ENCODE measurements at regions not wholly inside any gene's neighbourhood (a gene's known extent, or its start where the extent isn't known, plus 50 kb on each side); places are given as distances from the start of the nearest gene placed in this dataset.

GRCh38 chr2:67346718-67347407 lies 50.3 kb upstream of the ETAA1 start:
- Histone ChIP-seq H3K18ac (ENCODE audit: insufficient read length, low read depth, low read length) (no peak overlapping the region), H2BK15ac (ENCODE audit: low read depth, low read length) (no peak overlapping the region), H3K23me2 (ENCODE audit: insufficient read length, low read depth, low read length, poor library complexity, severe bottlenecking) (no peaks in the 10 kb centered on the region), H2BK5ac (ENCODE audit: insufficient read length, low read length) (no peak overlapping the region), H3K4me1 (ENCODE audit: insufficient read depth, low read length) (no peaks in the 10 kb centered on the region), H3K4ac (ENCODE audit: low read depth, low read length) (no peak overlapping the region), H3K14ac (ENCODE audit: insufficient read depth, low read length) (no peak overlapping the region), H3T11ph (ENCODE audit: low read length) (no peak overlapping the region), H3K4me2 (ENCODE audit: insufficient read depth, insufficient read length, low read length) (no peak overlapping the region), H2BK20ac (ENCODE audit: low read depth, low read length, poor library complexity, severe bottlenecking) (no peak overlapping the region), H3K27me3 (ENCODE audit: insufficient read depth, low read length) (no peaks in the 10 kb centered on the region), H4K5ac (ENCODE audit: insufficient read length, low read depth, low read length) (no peak overlapping the region), H3K79me2 (ENCODE audit: insufficient read depth, low read length) (no peaks in the 10 kb centered on the region), H3K56ac (ENCODE audit: insufficient read length, low read depth, low read length) (no peak overlapping the region), H4K8ac (replicated peaks; ENCODE audit: insufficient read length, low read depth, low read length) (no peak overlapping the region), H3K9ac (ENCODE audit: extremely low read depth, insufficient read length, low read length) (no peak overlapping the region), H3K27ac (ENCODE audit: insufficient read length, low read depth, low read length) (no peak overlapping the region), H2AFZ (ENCODE audit: low read length) (no peak overlapping the region), H2BK12ac (ENCODE audit: insufficient read length, low read depth, low read length) (no peak overlapping the region), H4K91ac (ENCODE audit: insufficient read length, low read depth, low read length) (no peak overlapping the region), H3K9me3 (ENCODE audit: control insufficient read depth, low read depth, low read length) (peaks cover 8% of the 10 kb centered on the region), H2AK5ac (ENCODE audit: insufficient read length, low read length) (no peak overlapping the region), H3K23ac (ENCODE audit: insufficient read length, low read depth, low read length) (no peak overlapping the region), H2BK120ac (ENCODE audit: low read depth, low read length, poor library complexity, severe bottlenecking) (no peak overlapping the region), H4K20me1 (ENCODE audit: control insufficient read depth, insufficient read depth, insufficient read length) (no peaks in the 10 kb centered on the region), H3K79me1 (ENCODE audit: insufficient read depth, low read depth, low read length, poor library complexity, severe bottlenecking) (no peaks in the 10 kb centered on the region)
- H3K27ac Mint-ChIP-seq, result no peak overlapping the region
- no peaks in the 10 kb centered on the region for H3K27me3 Mint-ChIP-seq (ENCODE audit: low read depth)
- no peak overlapping the region for H3K4me3 Mint-ChIP-seq
- no peak for TF ChIP-seq CTCF (conservative IDR thresholded peaks at IDR 0.05)
- peaks cover 12 to 20% (median 13%) of the 10 kb centered on the region in 3 experiments for H3K36me3 Mint-ChIP-seq (ENCODE audit: insufficient read depth in 1 of 3, low read depth in 3 of 3)
- no CpG with 5 or more reads among the region's 4 CpGs for WGBS (ENCODE audit: extremely low coverage, insufficient read length, low lambda C conversion rate)
- DNase-seq, result no peak
- H3K9me3 Mint-ChIP-seq, result peaks cover 21 to 25% of the 10 kb centered on the region in 2 experiments
- H3K4me1 Mint-ChIP-seq, result peaks cover 5% of the 10 kb centered on the region in 2 experiments; a peak in 3 of 4 replicates

Measured in H9 (cell line).